ENCODE measurements at regions not wholly inside any gene's neighbourhood (a gene's known extent, or its start where the extent isn't known, plus 50 kb on each side); places are given as distances from the start of the nearest gene placed in this dataset.
"Not testable (repeated sequence)": the region's sequence is repeated elsewhere in the genome, so short reads cannot be mapped to it uniquely, and the experiment has no call there.

- Histone ChIP-seq H3K36me3 (no peaks in the 10 kb centered on the region), H3K27ac (no peak overlapping the region), H3K4me3 (no peak overlapping the region), H3K9ac (ENCODE audit: low read depth in 2 of 2, low read length in 2 of 2) (no peak overlapping the region), H3K4me1 (no peaks in the 10 kb centered on the region), H3K27me3 (no peaks in the 10 kb centered on the region), H3K9me3 (no peaks in the 10 kb centered on the region)
- intact Hi-C loops (cut with DNase I): no loop called here
- no peak for DNase-seq
- TF ChIP-seq CTCF (IDR thresholded peaks at IDR 0.05): no peak
Measured at GRCh38 chr4:12487000-12487399, 997.1 kb downstream of the RAB28 start.

GRCh38 chr4:12472087-12472486, 1012.1 kb downstream of the RAB28 start:
- intact Hi-C loops (cut with DNase I): no loop called here
- H3K4me1 ChIP-seq: no peaks in the 10 kb centered on the region
- DNase-seq: peak; percentile 59
- H3K36me3 ChIP-seq: no peaks in the 10 kb centered on the region
- no peaks in the 10 kb centered on the region for H3K27me3 ChIP-seq
- H3K9me3 ChIP-seq: no peaks in the 10 kb centered on the region
- H3K4me3 ChIP-seq: no peak overlapping the region
- no peak for TF ChIP-seq CTCF (IDR thresholded peaks at IDR 0.05)
- peak overlapping the region; percentile 25 for H3K27ac ChIP-seq
- no peak overlapping the region for H3K9ac ChIP-seq (ENCODE audit: low read depth in 2 of 2, low read length in 2 of 2)

GRCh38 chr4:12471193-12471592, 1012.9 kb downstream of the RAB28 start:
- intact Hi-C loops (cut with DNase I): no loop called here
- no peaks in the 10 kb centered on the region for H3K9me3 ChIP-seq
- no peaks in the 10 kb centered on the region for H3K4me1 ChIP-seq
- no peak overlapping the region for H3K9ac ChIP-seq (ENCODE audit: low read depth in 2 of 2, low read length in 2 of 2)
- no peak for TF ChIP-seq CTCF (IDR thresholded peaks at IDR 0.05)
- no peak for DNase-seq
- H3K36me3 ChIP-seq: no peaks in the 10 kb centered on the region
- H3K27me3 ChIP-seq: no peaks in the 10 kb centered on the region
- no peak overlapping the region for H3K4me3 ChIP-seq
- H3K27ac ChIP-seq: peak overlapping the region; percentile 30

- DNase-seq; H3K36me3 ChIP-seq; H3K27me3 ChIP-seq; H3K9me3 ChIP-seq; H3K4me3 ChIP-seq; H3K4me1 ChIP-seq; intact Hi-C loops (cut with DNase I); H3K9ac ChIP-seq (ENCODE audit: low read depth in 2 of 2, low read length in 2 of 2); H3K27ac ChIP-seq: not testable (repeated sequence)
Measured at GRCh38 chr4:12461576-12461975, 1022.6 kb downstream of the RAB28 start.

GRCh38 chr4:12459126-12459525, 1025.0 kb downstream of the RAB28 start:
- Histone ChIP-seq H3K4me1 (no peaks in the 10 kb centered on the region), H3K4me3 (no peak overlapping the region), H3K36me3 (no peaks in the 10 kb centered on the region), H3K9me3 (no peaks in the 10 kb centered on the region), H3K27me3 (no peaks in the 10 kb centered on the region), H3K27ac (no peak overlapping the region), H3K9ac (ENCODE audit: low read depth in 2 of 2, low read length in 2 of 2) (no peak overlapping the region)
- intact Hi-C loops (cut with DNase I): no loop called here
- no peak for TF ChIP-seq CTCF (IDR thresholded peaks at IDR 0.05)
- DNase-seq: no peak

GRCh38 chr4:12458621-12459020, 1025.5 kb downstream of the RAB28 start:
- Histone ChIP-seq H3K4me1 (no peaks in the 10 kb centered on the region), H3K27me3 (no peaks in the 10 kb centered on the region), H3K4me3 (no peak overlapping the region), H3K27ac (no peak overlapping the region), H3K9me3 (no peaks in the 10 kb centered on the region), H3K36me3 (no peaks in the 10 kb centered on the region), H3K9ac (ENCODE audit: low read depth in 2 of 2, low read length in 2 of 2) (no peak overlapping the region)
- intact Hi-C loops (cut with DNase I): no loop called here
- no peak for DNase-seq
- no peak for TF ChIP-seq CTCF (IDR thresholded peaks at IDR 0.05)

Data from colonic mucosa (tissue), 4 donors.